Superior temporal gyrus (tissue), 1 donor: ENCODE measurements at regions not wholly inside any gene's neighbourhood (a gene's known extent, or its start where the extent isn't known, plus 50 kb on each side); places are given as distances from the start of the nearest gene placed in this dataset.

Experiments
- DNase-seq: peaks from one replicate; pipeline ENCODE4 v3.0.0-alpha.2; 2016; ENCODE audit errors: extremely low spot score

GRCh38 chr9:18143073-18143745 is 330.7 kb upstream of the ADAMTSL1 start:
- no peak for DNase-seq

- no peak for DNase-seq
These were observed 327.6 kb upstream of the ADAMTSL1 start for GRCh38 chr9:18146329-18146728.

GRCh38 chr9:18149471-18150011 is 324.4 kb upstream of the ADAMTSL1 start:
- no peak for DNase-seq

- no peak for DNase-seq
These were observed 319.3 kb upstream of the ADAMTSL1 start for GRCh38 chr9:18154661-18155060.

GRCh38 chr9:18159254-18159653 is 314.7 kb upstream of the ADAMTSL1 start:
- DNase-seq, result no peak

- no peak for DNase-seq
These were observed 310.8 kb upstream of the ADAMTSL1 start for GRCh38 chr9:18163146-18163545.

GRCh38 chr9:18167733-18168132 is 306.2 kb upstream of the ADAMTSL1 start:
- DNase-seq, result no peak

- DNase-seq, result no peak
These were observed 300.0 kb upstream of the ADAMTSL1 start for GRCh38 chr9:18173923-18174322.

- DNase-seq, result no peak
These were observed 291.3 kb upstream of the ADAMTSL1 start for GRCh38 chr9:18182636-18183035.

GRCh38 chr9:18183974-18184373 is 290.0 kb upstream of the ADAMTSL1 start:
- no peak for DNase-seq

- DNase-seq, result no peak
These were observed 289.6 kb upstream of the ADAMTSL1 start for GRCh38 chr9:18184401-18184800.

- DNase-seq, result no peak
These were observed 288.8 kb upstream of the ADAMTSL1 start for GRCh38 chr9:18185196-18185595.

GRCh38 chr9:18188971-18189370 is 285.0 kb upstream of the ADAMTSL1 start:
- DNase-seq, result no peak

GRCh38 chr9:18189871-18190670 is 283.9 kb upstream of the ADAMTSL1 start:
- DNase-seq, result no peak

GRCh38 chr9:18190671-18191374 is 283.1 kb upstream of the ADAMTSL1 start:
- DNase-seq, result no peak

- no peak for DNase-seq
These were observed 279.6 kb upstream of the ADAMTSL1 start for GRCh38 chr9:18194316-18194715.

GRCh38 chr9:18195223-18195622 is 278.7 kb upstream of the ADAMTSL1 start:
- DNase-seq, result no peak

GRCh38 chr9:18202924-18203323 is 271.0 kb upstream of the ADAMTSL1 start:
- DNase-seq, result no peak

- DNase-seq, result no peak
These were observed 266.2 kb upstream of the ADAMTSL1 start for GRCh38 chr9:18207735-18208134.

GRCh38 chr9:18208166-18209059 is 265.5 kb upstream of the ADAMTSL1 start:
- no peak for DNase-seq

- DNase-seq, result no peak
These were observed 258.3 kb upstream of the ADAMTSL1 start for GRCh38 chr9:18215626-18216025.
